Gastroesophageal sphincter (tissue), 4 donors: ENCODE measurements at regions not wholly inside any gene's neighbourhood (a gene's known extent, or its start where the extent isn't known, plus 50 kb on each side); places are given as distances from the start of the nearest gene placed in this dataset.
A peak's percentile ranks its signal among the peaks of the same experiment; 100 is the strongest.

Source experiments
- ATAC-seq: fragments of 150-250 bp; one replicate; pipeline ENCODE4 v1.9.1; 2016; ENCODE audit warnings: mild to moderate bottlenecking, moderate library complexity
- H3K27ac ChIP-seq, 4 donors: fragments of 200-600 bp; sonication (generic) in 3 of 4; 1 replicate in 3 of 4; 2 replicates in 1 of 4; pipeline ENCODE4 v1.5.1; 2016 to 2019
- H3K27me3 ChIP-seq: fragments of 200-600 bp; sonication (generic); one replicate; pipeline ENCODE4 v1.5.1; 2019
- H3K36me3 ChIP-seq, 2 donors: fragments of 200-600 bp; sonication (generic); one replicate each; pipeline ENCODE4 v1.5.1; 2019; ENCODE audit warnings: control low read depth in 1 of 2
- H3K4me1 ChIP-seq, 3 donors: fragments of 200-600 bp; sonication (generic); 1 replicate in 2 of 3; 2 replicates in 1 of 3; pipeline ENCODE4 v1.5.1; 2016 to 2019; ENCODE audit warnings: control low read depth in 2 of 3
- H3K4me3 ChIP-seq, 2 donors: fragments of 200-600 bp; sonication (generic); one replicate each; pipeline ENCODE4 v1.5.1; 2019; ENCODE audit warnings: mild to moderate bottlenecking in 1 of 2, moderate library complexity in 1 of 2
- H3K9me3 ChIP-seq, 3 donors: fragments of 200-600 bp; sonication (generic); one replicate each; pipeline ENCODE4 v1.5.1; 2017 to 2019; ENCODE audit warnings: control low read depth in 2 of 3
- CTCF ChIP-seq, 4 experiments: fragments of 200-600 bp in 2 of 4; fragments of 450-650 bp in 2 of 4; sonication (generic) in 1 of 4; IDR thresholded peaks; one replicate each; pipeline ENCODE4 v1.5.1; 2017 to 2019; ENCODE audit warnings: antibody characterized with exemption in 4 of 4, mild to moderate bottlenecking in 2 of 4, moderate library complexity in 2 of 4
- EP300 ChIP-seq: sonication (generic); formaldehyde crosslinking; IDR thresholded peaks from one replicate; pipeline ENCODE4 v1.6.1; 2017; ENCODE audit warnings: antibody characterized with exemption, mild to moderate bottlenecking
- POLR2A ChIP-seq, 2 donors: fragments of 450-650 bp; IDR thresholded peaks; one replicate each; pipeline ENCODE4 v1.6.1; 2017; ENCODE audit warnings: antibody characterized with exemption in 2 of 2, mild to moderate bottlenecking in 2 of 2, moderate library complexity in 1 of 2
- POLR2AphosphoS5 ChIP-seq: sonication (generic); formaldehyde crosslinking; IDR thresholded peaks from one replicate; pipeline ENCODE4 v1.6.1; 2017; ENCODE audit warnings: antibody characterized with exemption
- WGBS, 2 donors: methylation state at CpG; one replicate each; pipeline ENCODE4 v1.1.5; 2018; ENCODE audit warnings: low coverage in 1 of 2; 5-methylcytosine and 5-hydroxymethylcytosine counted together

- H3K4me3 ChIP-seq = no peak overlapping the region
- no peak for ATAC-seq
- peak overlapping the region in 2 of 4 donors; percentile 29 to 59 for H3K27ac ChIP-seq
- H3K27me3 ChIP-seq = no peaks in the 10 kb centered on the region
- H3K9me3 ChIP-seq = no peaks in the 10 kb centered on the region
- no peaks in the 10 kb centered on the region for H3K36me3 ChIP-seq
- TF ChIP-seq POLR2A (IDR thresholded peaks at IDR 0.05) = no peak
- TF ChIP-seq CTCF (IDR thresholded peaks at IDR 0.05) = no peak
- no peak for TF ChIP-seq POLR2AphosphoS5
- TF ChIP-seq EP300 = no peak
- 80 to 82% methylated on average over 1 to 4 of the region's 4 CpGs for WGBS, 2 donors
- H3K4me1 ChIP-seq = peaks cover 0 to 49% (median 33%) of the 10 kb centered on the region in 3 donors
Measured at GRCh38 chr15:66878761-66879160, 176.7 kb downstream of the SMAD6 start.

GRCh38 chr15:66879531-66880368, 177.7 kb downstream of the SMAD6 start:
- TF ChIP-seq CTCF (IDR thresholded peaks at IDR 0.05) = no peak
- TF ChIP-seq POLR2A (IDR thresholded peaks at IDR 0.05) = no peak
- no peak for TF ChIP-seq EP300
- TF ChIP-seq POLR2AphosphoS5 = no peak
- no peaks in the 10 kb centered on the region for H3K9me3 ChIP-seq
- no peaks in the 10 kb centered on the region for H3K27me3 ChIP-seq
- no peak for ATAC-seq
- peaks cover 0 to 59% (median 38%) of the 10 kb centered on the region in 3 donors for H3K4me1 ChIP-seq
- no peaks in the 10 kb centered on the region for H3K36me3 ChIP-seq
- 90% methylated on average over 2 of the region's 8 CpGs; no CpG with 5 or more reads in 1 of the 2 donors for WGBS, 2 donors
- peak overlapping the region in 1 of 4 donors; percentile 37 for H3K27ac ChIP-seq
- H3K4me3 ChIP-seq = no peak overlapping the region

- no peaks in the 10 kb centered on the region for H3K27me3 ChIP-seq
- 90 to 92% methylated on average over 5 to 7 of the region's 11 CpGs for WGBS, 2 donors
- TF ChIP-seq POLR2AphosphoS5 = no peak
- TF ChIP-seq CTCF (IDR thresholded peaks at IDR 0.05) = no peak
- no peak for TF ChIP-seq EP300
- TF ChIP-seq POLR2A (IDR thresholded peaks at IDR 0.05) = no peak
- H3K36me3 ChIP-seq = no peaks in the 10 kb centered on the region
- no peak for ATAC-seq
- H3K9me3 ChIP-seq = no peaks in the 10 kb centered on the region
- H3K27ac ChIP-seq = peak overlapping the region in 1 of 4 donors; percentile 78
- no peak overlapping the region for H3K4me3 ChIP-seq
- peaks cover 0 to 63% (median 38%) of the 10 kb centered on the region in 3 donors for H3K4me1 ChIP-seq
Measured at GRCh38 chr15:66880380-66881155, 178.5 kb downstream of the SMAD6 start.

GRCh38 chr15:66881173-66881905, 179.3 kb downstream of the SMAD6 start:
- Histone ChIP-seq H3K36me3 (no peaks in the 10 kb centered on the region), H3K4me1 (peaks cover 0 to 66% (median 38%) of the 10 kb centered on the region in 3 donors), H3K4me3 (no peak overlapping the region), H3K27ac (peak overlapping the region in 1 of 4 donors; percentile 78), H3K27me3 (no peaks in the 10 kb centered on the region), H3K9me3 (no peaks in the 10 kb centered on the region)
- no peak for ATAC-seq
- WGBS, 2 donors = 96 to 100% methylated on average over 3 to 7 of the region's 12 CpGs
- no peak for TF ChIP-seq POLR2A (IDR thresholded peaks at IDR 0.05)
